GM12878 (cell line): ENCODE measurements at regions not wholly inside any gene's neighbourhood (a gene's known extent, or its start where the extent isn't known, plus 50 kb on each side); places are given as distances from the start of the nearest gene placed in this dataset.

Source experiments
- ATAC-seq: fragments of 200-7000 bp; cut with Tn5 transposase; 3 replicates; pipeline ENCODE4 v1.9.1; 2020; ENCODE audit warnings: mild to moderate bottlenecking, moderate library complexity
- BruUV-seq: library from RNA; stranded (reverse); fragments of 400-500 nt; replicated peaks from 2 replicates; lab custom pipeline; 2021; lab: Mats Ljungman, UMichigan
- CTCF ChIA-PET: fragments of 300-600 bp; sonication (Branson Sonifier 250); formaldehyde crosslinking; extraction: SDS; loops from one replicate; lab custom pipeline; 2021; ENCODE audit warnings: inconsistent platforms; lab: Yijun Ruan, JAX
- POLR2A ChIA-PET: fragments of 350-600 bp; formaldehyde crosslinking; extraction: SDS; loops from one replicate; lab custom pipeline; 2021; ENCODE audit warnings: inconsistent platforms; lab: Charles Lee
- RAD21 ChIA-PET: fragments of 300-600 bp; sonication (Branson Sonifier 250); formaldehyde crosslinking; loops from one replicate; lab custom pipeline; 2023; ENCODE audit warnings: antibody characterized with exemption; ENCODE audit not compliant: unreplicated experiment; lab: Charles Lee
- SMC1A ChIA-PET: fragments of 300-600 bp; sonication (Branson Sonifier 250); formaldehyde crosslinking; loops from one replicate; lab custom pipeline; 2023; ENCODE audit not compliant: unreplicated experiment, uncharacterized antibody; lab: Charles Lee
- DNase-seq: peaks from one replicate; pipeline ENCODE4 v3.0.0-alpha.2; 2011; ENCODE audit warnings: low read depth, low spot score
- FAIRE-seq: peaks from 3 replicates; lab custom pipeline; 2011; peaks lifted over from hg19 to GRCh38; lab: Jason Lieb, UNC
- H2AFZ ChIP-seq: 2 replicates; pipeline ENCODE4 v1.6.0; 2011; ENCODE audit warnings: low read depth, low read length, control low read depth; ENCODE audit not compliant: control insufficient read depth
- H3K27ac ChIP-seq: 2 replicates; pipeline ENCODE4 v1.5.1; 2011; ENCODE audit warnings: control low read depth; ENCODE audit not compliant: control insufficient read depth, insufficient read depth
- H3K27me3 ChIP-seq, 2 experiments: replicated peaks in 1 of 2; 2 replicates each; pipeline versions ENCODE4 v1.6.0 to v1.6.1; 2011; ENCODE audit warnings: low read length in 1 of 2; ENCODE audit not compliant: control insufficient read depth in 2 of 2, insufficient read depth in 2 of 2
- H3K36me3 ChIP-seq, 2 experiments: 2 replicates each; pipeline ENCODE4 v1.5.1; 2011; ENCODE audit warnings: low read length in 1 of 2; ENCODE audit not compliant: control insufficient read depth in 2 of 2, insufficient read depth in 2 of 2
- H3K4me1 ChIP-seq: 2 replicates; pipeline ENCODE4 v1.6.1; 2011; ENCODE audit warnings: mild to moderate bottlenecking, low read length, moderate library complexity, mixed read lengths; ENCODE audit not compliant: control insufficient read depth, insufficient read depth
- H3K4me2 ChIP-seq: 2 replicates; pipeline ENCODE4 v1.6.0; 2011; ENCODE audit warnings: control low read depth; ENCODE audit not compliant: control insufficient read depth, insufficient read depth
- H3K4me3 ChIP-seq: fragments of 200-600 bp; sonication (generic); 2 replicates; pipeline ENCODE4 v1.5.1; 2016
- H3K79me2 ChIP-seq: 2 replicates; pipeline ENCODE4 v1.6.0; 2011; ENCODE audit warnings: low read length; ENCODE audit not compliant: control insufficient read depth, insufficient read depth
- H3K9ac ChIP-seq: 2 replicates; pipeline ENCODE4 v1.8.0; 2011; ENCODE audit warnings: low read length, control low read depth, mixed read lengths; ENCODE audit not compliant: control insufficient read depth, insufficient read depth
- H3K9me3 ChIP-seq: replicated peaks from 3 replicates; pipeline ENCODE4 v1.5.1; 2011; ENCODE audit warnings: mild to moderate bottlenecking, low read length; ENCODE audit not compliant: control insufficient read depth, insufficient read depth
- H4K20me1 ChIP-seq: 2 replicates; pipeline ENCODE4 v1.6.0; 2011; ENCODE audit not compliant: control insufficient read depth, insufficient read depth
- ATF2 ChIP-seq: IDR thresholded peaks from 2 replicates; pipeline ENCODE4 v1.6.1; 2012; ENCODE audit warnings: low read length, inconsistent platforms
- E4F1 ChIP-seq: fragments of 450-650 bp; IDR thresholded peaks from 2 replicates; pipeline ENCODE4 v1.6.1; 2018; ENCODE audit warnings: borderline replicate concordance, mild to moderate bottlenecking; ENCODE audit not compliant: partially characterized antibody
- FOXK2 ChIP-seq: fragments of 450-650 bp; IDR thresholded peaks from 2 replicates; pipeline ENCODE4 v1.6.1; 2017; ENCODE audit warnings: mild to moderate bottlenecking, moderate library complexity
- HCFC1 ChIP-seq: fragments of 150-350 bp; IDR thresholded peaks from 2 replicates; pipeline ENCODE4 v1.6.1; 2014; ENCODE audit warnings: low read length
- HSF1 ChIP-seq: fragments of 150-350 bp; IDR thresholded peaks from 2 replicates; pipeline ENCODE4 v1.6.1; 2014; ENCODE audit warnings: mild to moderate bottlenecking, low read depth, low read length
- IKZF1 ChIP-seq: fragments of 450-650 bp; conservative IDR thresholded peaks from 2 replicates; pipeline ENCODE4 v1.6.1; 2017; ENCODE audit warnings: antibody characterized with exemption, mild to moderate bottlenecking
- JUNB ChIP-seq: IDR thresholded peaks from 2 replicates; pipeline ENCODE4 v1.6.1; 2016; ENCODE audit warnings: antibody characterized with exemption, mild to moderate bottlenecking
- MYB ChIP-seq: fragments of 150-350 bp; IDR thresholded peaks from 2 replicates; pipeline ENCODE4 v1.6.1; 2014; ENCODE audit warnings: mild to moderate bottlenecking, low read depth, low read length, borderline replicate concordance
- POLR2AphosphoS2 ChIP-seq: IDR thresholded peaks from 2 replicates; pipeline ENCODE4 v1.6.1; 2011; ENCODE audit warnings: low read depth, mild to moderate bottlenecking, low read length, improper control_type of control experiment, moderate library complexity
- RAD51 ChIP-seq: fragments of 450-650 bp; IDR thresholded peaks from 2 replicates; pipeline ENCODE4 v1.6.1; 2016; ENCODE audit warnings: moderate library complexity, mild to moderate bottlenecking, inconsistent platforms
- RCOR1 ChIP-seq: conservative IDR thresholded peaks from 2 replicates; pipeline ENCODE4 v1.6.1; 2012; ENCODE audit warnings: low read depth, low read length, improper control_type of control experiment
- SIX5 ChIP-seq: IDR thresholded peaks from 2 replicates; pipeline ENCODE4 v1.6.1; 2011; ENCODE audit warnings: mild to moderate bottlenecking, low read depth, low read length, moderate library complexity; ENCODE audit not compliant: severe bottlenecking
- SKIL ChIP-seq: fragments of 450-650 bp; IDR thresholded peaks from 2 replicates; pipeline ENCODE4 v1.6.1; 2017; ENCODE audit warnings: mild to moderate bottlenecking, low read depth, inconsistent platforms; ENCODE audit not compliant: poor library complexity, severe bottlenecking
- SRF ChIP-seq, 2 experiments: IDR thresholded peaks; 2 replicates each; pipeline ENCODE4 v1.6.1; 2011; ENCODE audit warnings: low read depth in 2 of 2, low read length in 2 of 2, mild to moderate bottlenecking in 1 of 2, moderate library complexity in 1 of 2
- STAT3 ChIP-seq: IDR thresholded peaks from 2 replicates; pipeline ENCODE4 v1.6.1; 2011; ENCODE audit warnings: low read depth, low read length, improper control_type of control experiment
- SUPT20H ChIP-seq: IDR thresholded peaks from 2 replicates; pipeline ENCODE4 v1.6.1; 2011; ENCODE audit warnings: low read depth, mild to moderate bottlenecking, low read length, moderate library complexity, borderline replicate concordance; ENCODE audit not compliant: control insufficient read depth
- SUZ12 ChIP-seq: fragments of 200-600 bp; sonication (generic); IDR thresholded peaks from one replicate; pipeline ENCODE4 v1.6.1; 2018; ENCODE audit warnings: antibody characterized with exemption, mild to moderate bottlenecking; ENCODE audit not compliant: unreplicated experiment
- WGBS: methylation state at CpG from one replicate; pipeline ENCODE4 v1.1.6; 2016; ENCODE audit warnings: low lambda C conversion rate; ENCODE audit not compliant: insufficient replicate concordance, insufficient coverage; ENCODE audit errors: missing lambda C conversion rate; 5-methylcytosine and 5-hydroxymethylcytosine counted together
- in situ Hi-C: fragments of 300-500 bp; cut with MboI; formaldehyde crosslinking; loops from 9 replicates; pipeline ENCODE4 v1.14.3; 2018; ENCODE audit warnings: mixed read lengths
- intact Hi-C: fragments of 100-400 bp; cut with micrococcal nuclease; formaldehyde crosslinking; loops from one replicate; pipeline ENCODE4 v1.14.2; 2022; ENCODE audit not compliant: unreplicated experiment

- DNase-seq (no peak), ATAC-seq (no peak), FAIRE-seq (peak; percentile 18)
- ChIA-PET POLR2A (interaction anchor here (1.3 kb wide), 1 partner anchor 36 kb away, joined by 3 read pairs; no protein-coding TSS in a partner anchor), SMC1A (interaction anchor here (1.0 to 2.1 kb wide), 10 partner anchors 27 to 83 kb away, joined by 3 to 7 read pairs (median 3); no protein-coding TSS in a partner anchor), CTCF (interaction anchor here (0.8 to 1.7 kb wide), 2 partner anchors 34 to 80 kb away, joined by 3 read pairs; no protein-coding TSS in a partner anchor), RAD21 (interaction anchor here (1.0 to 1.6 kb wide), 6 partner anchors 24 to 77 kb away, joined by 3 to 7 read pairs (median 4); no protein-coding TSS in a partner anchor)
- Histone ChIP-seq H3K4me1 (peaks cover 51% of the 10 kb centered on the region), H4K20me1 (no peaks in the 10 kb centered on the region), H2AFZ (no peak overlapping the region), H3K4me2 (peak overlapping the region; percentile 82), H3K4me3 (peak overlapping the region; percentile 42; the same call in 1 of the 2 replicates), H3K79me2 (no peaks in the 10 kb centered on the region), H3K9me3 (no peaks in the 10 kb centered on the region), H3K27me3 (no peaks in the 10 kb centered on the region), H3K27ac (peak overlapping the region; percentile 75), H3K9ac (peak overlapping the region; percentile 38), H3K36me3 (no peaks in the 10 kb centered on the region)
- WGBS, result 10% methylated on average over 2 of the region's 2 CpGs
- intact Hi-C loops (loop anchor here (1.0 to 2.0 kb wide), 4 partner anchors 36 to 70 kb away; no protein-coding TSS in a partner anchor), in situ Hi-C loops (no loop called here)
- BruUV-seq, result TSS peak; percentile 94
- TF ChIP-seq RAD51 (no peak), HCFC1 (no peak), SRF (IDR thresholded peaks at IDR 0.05; ENCODE audit: low read depth in 2 of 2, low read length in 2 of 2) (no peak), ATF2 (no peak), E4F1 (no peak), POLR2AphosphoS2 (no peak), RCOR1 (no peak), IKZF1 (no peak), SUPT20H (no peak), SKIL (no peak), SIX5 (no peak), JUNB (no peak), SUZ12 (no peak), FOXK2 (no peak), STAT3 (no peak), MYB (no peak), HSF1 (no peak)
Observed at GRCh38 chr11:35083181-35083430, 55.9 kb upstream of the CD44 start.
